ENCODE measurements at regions not wholly inside any gene's neighbourhood (a gene's known extent, or its start where the extent isn't known, plus 50 kb on each side); places are given as distances from the start of the nearest gene placed in this dataset.
A peak's percentile ranks its signal among the peaks of the same experiment; 100 is the strongest.

DNA sequence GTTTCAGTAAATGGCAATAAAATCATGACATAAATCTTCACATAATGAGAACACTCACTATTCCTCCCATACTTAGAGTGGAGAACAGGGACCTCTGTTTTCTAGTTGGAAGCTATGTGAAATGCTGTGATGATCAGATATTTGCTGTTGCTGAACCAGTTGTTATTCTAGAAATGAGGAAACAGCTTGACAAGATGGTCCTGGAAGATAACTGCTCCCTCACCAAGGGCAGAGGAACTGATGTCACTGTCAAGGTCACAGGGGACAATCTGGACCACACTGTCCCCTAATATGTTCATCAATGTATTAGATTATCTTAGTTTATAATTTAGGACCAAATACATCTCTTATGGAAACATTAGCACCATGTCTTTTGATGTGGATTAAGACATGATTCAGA lies 1173.3 kb downstream of the PCDH17 start:
- H3K27me3 Mint-ChIP-seq (ENCODE audit: low read depth), result no peaks in the 10 kb centered on the region
- no peak overlapping the region for H3K4me3 Mint-ChIP-seq
- DNase-seq (ENCODE audit: low read depth, low spot score), result no peak
- H3K36me3 Mint-ChIP-seq (ENCODE audit: low read depth), result no peaks in the 10 kb centered on the region
- H3K4me1 Mint-ChIP-seq, result no peaks in the 10 kb centered on the region
- TF ChIP-seq, protein P1, sequence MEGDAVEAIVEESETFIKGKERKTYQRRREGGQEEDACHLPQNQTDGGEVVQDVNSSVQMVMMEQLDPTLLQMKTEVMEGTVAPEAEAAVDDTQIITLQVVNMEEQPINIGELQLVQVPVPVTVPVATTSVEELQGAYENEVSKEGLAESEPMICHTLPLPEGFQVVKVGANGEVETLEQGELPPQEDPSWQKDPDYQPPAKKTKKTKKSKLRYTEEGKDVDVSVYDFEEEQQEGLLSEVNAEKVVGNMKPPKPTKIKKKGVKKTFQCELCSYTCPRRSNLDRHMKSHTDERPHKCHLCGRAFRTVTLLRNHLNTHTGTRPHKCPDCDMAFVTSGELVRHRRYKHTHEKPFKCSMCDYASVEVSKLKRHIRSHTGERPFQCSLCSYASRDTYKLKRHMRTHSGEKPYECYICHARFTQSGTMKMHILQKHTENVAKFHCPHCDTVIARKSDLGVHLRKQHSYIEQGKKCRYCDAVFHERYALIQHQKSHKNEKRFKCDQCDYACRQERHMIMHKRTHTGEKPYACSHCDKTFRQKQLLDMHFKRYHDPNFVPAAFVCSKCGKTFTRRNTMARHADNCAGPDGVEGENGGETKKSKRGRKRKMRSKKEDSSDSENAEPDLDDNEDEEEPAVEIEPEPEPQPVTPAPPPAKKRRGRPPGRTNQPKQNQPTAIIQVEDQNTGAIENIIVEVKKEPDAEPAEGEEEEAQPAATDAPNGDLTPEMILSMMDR (conservative IDR thresholded peaks at IDR 0.05), result no peak
- H3K27ac Mint-ChIP-seq (ENCODE audit: unreplicated experiment), result no peak overlapping the region
- no peaks in the 10 kb centered on the region for H3K9me3 Mint-ChIP-seq

DNA sequence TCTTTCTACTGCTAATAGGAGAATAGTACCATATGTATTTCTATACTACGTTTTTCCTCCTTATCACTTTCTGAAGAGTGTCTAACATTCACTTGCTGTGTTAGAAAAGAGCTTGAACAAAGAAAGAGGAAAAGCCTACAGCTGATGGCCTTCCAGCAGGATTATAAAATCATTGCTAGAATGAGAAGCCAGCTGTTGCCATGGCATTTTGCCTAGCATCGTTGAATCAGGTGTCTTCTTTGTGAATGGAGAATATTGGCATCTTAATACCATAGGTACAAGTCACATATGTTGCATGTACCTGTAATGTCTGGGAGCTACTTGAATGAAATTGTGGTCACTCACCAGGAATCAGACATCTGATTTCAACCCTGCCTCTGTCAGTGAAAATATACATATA lies 1174.9 kb downstream of the PCDH17 start:
- no peak for DNase-seq (ENCODE audit: low read depth, low spot score)
- Mint-ChIP-seq H3K9me3 (no peaks in the 10 kb centered on the region), H3K27me3 (ENCODE audit: low read depth) (no peaks in the 10 kb centered on the region), H3K4me3 (no peak overlapping the region), H3K27ac (ENCODE audit: unreplicated experiment) (peak overlapping the region; percentile 21), H3K4me1 (no peaks in the 10 kb centered on the region), H3K36me3 (ENCODE audit: low read depth) (no peaks in the 10 kb centered on the region)
- TF ChIP-seq, protein P1 (conservative IDR thresholded peaks at IDR 0.05), result no peak

DNA sequence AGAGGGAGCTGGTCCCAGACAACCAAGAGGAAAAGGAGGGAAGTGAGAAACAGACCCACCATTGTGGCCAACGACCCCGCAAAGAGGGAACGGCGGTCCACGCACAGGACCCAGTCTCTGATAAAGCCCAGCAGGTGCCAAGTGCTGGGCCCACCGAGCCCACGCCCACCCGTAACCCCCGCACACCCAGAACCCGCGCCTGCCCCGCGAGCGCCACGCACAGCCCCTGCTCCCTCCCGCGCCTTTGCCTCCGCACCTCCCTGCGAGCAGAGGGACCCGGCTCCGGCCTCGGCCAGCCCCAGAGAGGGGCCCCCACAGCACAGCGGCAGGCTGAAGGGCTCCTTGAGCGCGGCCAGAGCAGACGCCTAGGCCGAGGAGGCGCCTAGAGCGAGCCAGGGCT lies 1192.2 kb downstream of the PCDH17 start:
- Mint-ChIP-seq H3K9me3 (peaks cover 7% of the 10 kb centered on the region), H3K36me3 (ENCODE audit: low read depth) (peaks cover 3% of the 10 kb centered on the region), H3K27ac (ENCODE audit: unreplicated experiment) (no peak overlapping the region), H3K4me3 (no peak overlapping the region), H3K4me1 (no peaks in the 10 kb centered on the region), H3K27me3 (ENCODE audit: low read depth) (no peaks in the 10 kb centered on the region)
- no peak for DNase-seq (ENCODE audit: low read depth, low spot score)
- TF ChIP-seq, protein P1 (conservative IDR thresholded peaks at IDR 0.05), result no peak

DNA sequence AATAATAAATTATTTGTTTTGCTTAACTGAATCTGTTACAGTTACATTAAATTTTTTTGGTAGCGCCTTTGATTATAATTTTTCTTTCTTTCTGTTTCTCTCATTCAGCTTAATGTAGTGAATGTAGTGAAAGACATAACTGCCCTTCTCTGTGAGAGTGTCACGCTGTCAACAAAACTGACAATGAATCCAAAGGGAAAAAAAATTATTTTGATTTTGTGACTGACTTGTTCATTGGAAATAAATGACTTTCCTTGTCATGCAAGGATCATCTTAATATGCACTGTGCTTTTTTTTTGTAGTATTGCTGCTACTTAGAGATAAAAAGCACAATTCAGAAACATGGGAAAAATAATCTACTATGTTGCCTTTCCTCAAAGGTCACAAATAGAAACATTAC lies 1196.4 kb downstream of the PCDH17 start:
- no peaks in the 10 kb centered on the region for H3K4me1 Mint-ChIP-seq
- H3K9me3 Mint-ChIP-seq, result peaks cover 4% of the 10 kb centered on the region
- H3K27me3 Mint-ChIP-seq (ENCODE audit: low read depth), result no peaks in the 10 kb centered on the region
- DNase-seq (ENCODE audit: low read depth, low spot score), result no peak
- H3K36me3 Mint-ChIP-seq (ENCODE audit: low read depth), result peaks cover under 1% of the 10 kb centered on the region
- TF ChIP-seq, protein P1 (conservative IDR thresholded peaks at IDR 0.05), result no peak
- H3K4me3 Mint-ChIP-seq, result no peak overlapping the region
- no peak overlapping the region for H3K27ac Mint-ChIP-seq (ENCODE audit: unreplicated experiment)

DNA sequence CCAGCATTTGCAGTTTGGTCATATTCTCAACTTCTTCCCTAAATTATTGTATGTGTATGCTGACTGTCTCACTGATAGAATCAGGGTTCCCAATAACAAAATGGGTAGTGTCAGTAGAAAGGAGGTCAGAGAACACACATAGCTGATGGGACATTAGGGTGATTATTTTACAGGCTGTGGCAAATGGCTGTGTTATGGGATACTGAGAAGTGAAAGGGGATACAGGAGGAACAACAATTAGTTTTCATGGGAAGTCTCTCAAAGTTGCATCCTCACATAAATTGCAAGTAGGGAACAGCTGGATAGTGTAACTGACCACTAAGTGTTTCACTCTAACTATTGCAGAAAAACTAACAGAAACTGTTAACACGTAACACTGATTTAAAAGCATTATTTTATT lies 1199.3 kb downstream of the PCDH17 start:
- H3K27me3 Mint-ChIP-seq (ENCODE audit: low read depth), result no peaks in the 10 kb centered on the region
- H3K4me1 Mint-ChIP-seq, result no peaks in the 10 kb centered on the region
- no peak for DNase-seq (ENCODE audit: low read depth, low spot score)
- H3K27ac Mint-ChIP-seq (ENCODE audit: unreplicated experiment), result no peak overlapping the region
- no peak overlapping the region for H3K4me3 Mint-ChIP-seq
- peaks cover 2% of the 10 kb centered on the region for H3K9me3 Mint-ChIP-seq
- no peaks in the 10 kb centered on the region for H3K36me3 Mint-ChIP-seq (ENCODE audit: low read depth)
- TF ChIP-seq, protein P1 (conservative IDR thresholded peaks at IDR 0.05), result no peak

DNA sequence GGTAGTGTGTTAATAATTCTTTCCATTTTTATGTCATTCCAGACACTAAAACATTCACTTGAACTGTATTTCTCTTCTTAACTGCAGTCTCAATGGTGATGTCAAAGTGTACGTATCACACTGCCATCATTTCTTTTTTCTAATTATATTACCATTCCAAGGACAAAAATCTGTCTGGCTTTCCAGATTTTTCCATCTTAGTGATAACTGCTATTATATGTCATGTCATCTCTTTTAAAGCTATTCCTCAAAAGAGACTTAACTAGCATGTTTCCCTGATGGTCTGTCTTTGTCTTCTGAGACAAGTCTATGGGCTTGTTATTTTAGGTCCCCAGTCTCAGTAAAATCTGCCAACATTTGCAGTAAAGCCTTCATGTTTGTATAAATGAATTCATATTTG lies 1207.1 kb downstream of the PCDH17 start:
- Mint-ChIP-seq H3K27ac (ENCODE audit: unreplicated experiment) (no peak overlapping the region), H3K9me3 (peaks cover 2% of the 10 kb centered on the region), H3K27me3 (ENCODE audit: low read depth) (no peaks in the 10 kb centered on the region)

More for the DNA sequence above, 1207.1 kb downstream of the PCDH17 start:
- no peak overlapping the region for H3K4me3 Mint-ChIP-seq
- TF ChIP-seq, protein P1 (conservative IDR thresholded peaks at IDR 0.05), result no peak
- H3K4me1 Mint-ChIP-seq, result no peaks in the 10 kb centered on the region
- no peak for DNase-seq (ENCODE audit: low read depth, low spot score)
- H3K36me3 Mint-ChIP-seq (ENCODE audit: low read depth), result no peaks in the 10 kb centered on the region
